HG03159 (cell line): ENCODE measurements at regions not wholly inside any gene's neighbourhood (a gene's known extent, or its start where the extent isn't known, plus 50 kb on each side); places are given as distances from the start of the nearest gene placed in this dataset.

ENCODE experiments used
- ATAC-seq: cut with Tn5 transposase; IDR thresholded peaks from one replicate; pipeline ENCODE4 v1.9.1; 2021; ENCODE audit warnings: mild to moderate bottlenecking, moderate library complexity; ENCODE audit not compliant: unreplicated experiment

DNA sequence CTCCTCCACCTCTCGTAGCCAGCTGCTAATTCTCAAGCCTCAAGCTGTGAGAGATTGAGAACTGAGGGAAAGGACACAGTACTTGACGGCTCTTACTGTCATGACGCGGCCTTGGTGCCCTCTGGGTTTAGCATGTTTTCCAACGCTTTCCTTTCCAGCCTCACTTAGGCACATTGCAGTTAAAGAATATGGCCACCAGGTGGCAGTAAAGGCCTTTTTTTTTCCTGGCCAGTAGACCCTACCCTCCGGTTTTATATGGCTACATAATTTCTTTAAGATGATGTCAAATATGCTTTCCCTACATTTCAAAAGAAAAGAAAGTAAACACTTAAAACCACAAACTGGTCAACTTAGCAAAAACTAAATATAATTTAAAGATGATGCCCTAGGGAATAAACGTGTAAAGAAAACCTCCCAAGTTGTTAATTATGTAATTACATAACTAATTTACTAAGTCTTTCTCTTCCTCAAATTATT, 56.8 kb upstream of the PRDX6 start:
- ATAC-seq: no peak

DNA sequence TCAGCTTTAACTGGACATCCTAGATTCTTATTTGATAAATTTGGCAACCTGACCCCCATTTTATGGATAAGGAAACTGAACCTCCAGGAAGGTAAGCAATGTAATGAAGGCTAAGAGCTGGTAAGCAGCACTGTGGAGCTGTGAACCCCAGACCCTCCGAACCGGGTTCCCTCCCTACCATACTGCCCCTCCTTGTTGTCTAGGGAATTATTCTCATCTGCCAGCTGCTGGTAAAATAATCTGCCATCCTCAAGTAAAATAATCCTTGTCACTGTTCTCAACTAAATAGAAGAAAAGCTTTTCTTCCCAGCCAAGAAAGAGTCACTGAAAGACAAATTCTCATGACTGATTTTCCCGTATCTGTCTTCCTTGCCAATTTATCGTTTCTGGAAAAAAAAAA, 55.8 kb upstream of the PRDX6 start:
- no peak for ATAC-seq

DNA sequence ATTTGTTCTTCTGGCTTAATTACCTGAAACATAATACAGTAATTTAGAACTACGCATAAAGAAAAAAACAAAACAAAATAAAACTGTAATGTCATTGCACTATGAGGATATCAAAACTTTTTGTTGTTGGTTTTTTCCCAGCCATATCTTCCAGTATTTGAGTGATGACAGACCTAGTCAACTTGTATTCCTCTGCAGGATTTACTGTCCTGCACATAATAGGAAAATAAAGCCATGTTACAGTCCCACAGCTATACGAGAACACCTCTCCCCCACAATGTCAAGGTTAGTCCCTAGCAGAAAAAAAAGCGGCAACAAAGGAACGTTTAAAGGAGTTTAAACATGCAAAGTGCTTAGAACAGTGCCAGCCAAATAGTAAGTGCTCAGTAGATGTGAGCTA, 55.3 kb upstream of the PRDX6 start:
- no peak for ATAC-seq

DNA sequence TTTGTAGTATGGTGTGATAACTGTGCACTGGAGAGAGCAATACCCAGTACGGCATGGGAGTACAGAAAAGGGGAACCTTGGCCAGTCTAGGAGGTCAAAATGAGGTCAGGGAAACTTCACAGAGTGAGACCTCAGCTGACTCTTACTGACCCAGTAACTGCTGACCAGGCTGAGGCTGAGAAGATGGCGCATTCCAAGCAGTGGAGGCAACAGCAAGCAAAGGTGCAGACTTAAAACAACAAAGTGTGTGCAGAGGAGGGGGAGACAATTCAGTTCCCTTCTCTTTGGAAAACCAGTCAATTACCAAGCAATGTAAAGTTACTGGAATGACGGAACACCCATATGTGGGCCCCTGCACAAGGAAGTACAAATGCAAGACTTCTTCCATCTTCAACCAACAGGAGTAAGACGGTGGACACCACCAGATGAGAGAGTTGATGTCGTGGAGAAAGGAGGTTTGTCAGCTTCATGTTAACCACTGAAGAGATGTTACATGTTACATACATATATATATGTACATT, 54.6 kb upstream of the PRDX6 start:
- ATAC-seq: no peak

DNA sequence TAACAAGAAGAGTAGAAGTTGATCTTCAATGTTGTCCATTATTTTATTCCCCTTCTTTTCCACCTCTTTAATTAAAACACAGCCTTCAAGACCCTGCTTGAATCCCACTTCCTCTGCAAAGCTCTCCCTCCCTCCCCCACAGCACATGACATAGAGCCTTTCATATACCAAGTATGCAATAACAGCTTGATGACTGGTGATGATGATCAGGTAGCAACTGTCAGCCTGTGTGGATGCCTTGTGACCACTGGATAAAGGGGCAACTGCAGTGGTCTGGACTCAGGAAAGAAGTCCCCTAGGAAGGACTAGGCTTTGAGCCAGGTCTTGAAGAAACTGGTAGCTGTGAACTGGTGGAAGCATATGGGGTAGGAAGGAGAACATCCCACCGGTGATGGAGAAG, 53.8 kb upstream of the PRDX6 start:
- ATAC-seq: no peak

DNA sequence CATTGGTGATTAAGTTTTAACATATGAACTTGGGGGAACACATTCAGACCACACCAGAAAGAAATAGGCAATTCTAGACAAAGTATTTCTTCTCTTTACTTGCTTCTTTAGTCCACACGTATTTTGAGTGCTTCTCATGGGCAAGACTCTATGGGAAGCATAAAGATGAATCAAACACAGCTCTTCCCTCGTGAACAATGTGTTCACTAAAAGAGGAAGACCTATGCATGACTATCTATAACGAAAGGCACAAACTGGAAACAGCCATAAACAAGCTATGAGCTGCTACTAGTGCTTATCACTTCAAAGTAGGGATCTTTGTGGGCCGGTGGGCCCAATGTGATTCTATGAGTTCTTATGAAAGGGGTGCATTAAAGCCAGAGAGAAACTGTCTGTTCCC, 53.0 kb upstream of the PRDX6 start:
- ATAC-seq: no peak

DNA sequence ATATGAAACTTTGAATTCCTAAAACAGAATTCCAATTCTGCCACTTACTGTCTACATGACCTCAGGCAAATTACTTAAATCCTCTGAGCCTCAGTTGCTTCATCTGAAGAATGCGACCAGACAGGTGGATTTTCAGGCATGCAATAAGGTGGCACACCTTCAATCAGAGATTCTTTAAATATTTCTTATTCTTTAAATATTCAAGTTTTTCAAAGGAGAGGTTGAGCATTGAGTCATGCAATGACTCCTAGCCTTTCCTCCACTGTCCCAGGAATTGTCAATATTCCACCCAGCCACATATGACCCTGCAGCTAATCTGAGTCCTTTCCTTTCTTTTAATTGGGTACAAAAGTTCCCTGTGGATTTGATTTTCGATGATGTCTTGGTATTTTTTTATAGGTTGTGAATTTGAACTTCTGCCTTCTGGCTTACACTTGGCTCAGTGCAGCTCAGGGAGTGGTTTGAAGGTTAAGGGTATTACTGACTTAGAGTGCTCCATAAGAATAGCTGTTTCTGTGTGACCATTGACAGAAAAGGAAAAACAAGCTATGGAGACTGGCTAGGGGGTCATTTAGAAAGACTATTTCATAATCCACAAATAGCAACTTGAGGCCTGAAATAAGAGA, 52.2 kb upstream of the PRDX6 start:
- ATAC-seq: no peak

DNA sequence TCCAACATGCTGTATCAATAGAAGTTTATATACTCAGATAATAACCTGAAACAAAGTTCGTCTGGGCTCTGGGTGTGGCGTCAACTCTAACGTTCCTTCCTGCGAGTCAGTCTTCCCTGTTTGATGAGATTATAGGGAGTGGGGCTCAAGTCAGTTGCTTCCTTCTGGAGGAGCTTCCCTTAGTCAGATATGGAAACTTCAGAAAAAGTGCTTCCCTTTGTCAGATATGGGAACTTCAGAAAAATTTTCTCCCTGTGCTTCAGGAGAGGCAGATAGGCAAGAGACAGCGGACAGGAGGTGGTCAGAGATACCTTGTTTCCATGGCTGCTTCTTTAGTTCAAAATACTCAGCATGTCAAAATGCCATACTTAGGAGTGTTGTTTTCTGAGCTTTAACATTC, 51.1 kb upstream of the PRDX6 start:
- ATAC-seq: no peak

DNA sequence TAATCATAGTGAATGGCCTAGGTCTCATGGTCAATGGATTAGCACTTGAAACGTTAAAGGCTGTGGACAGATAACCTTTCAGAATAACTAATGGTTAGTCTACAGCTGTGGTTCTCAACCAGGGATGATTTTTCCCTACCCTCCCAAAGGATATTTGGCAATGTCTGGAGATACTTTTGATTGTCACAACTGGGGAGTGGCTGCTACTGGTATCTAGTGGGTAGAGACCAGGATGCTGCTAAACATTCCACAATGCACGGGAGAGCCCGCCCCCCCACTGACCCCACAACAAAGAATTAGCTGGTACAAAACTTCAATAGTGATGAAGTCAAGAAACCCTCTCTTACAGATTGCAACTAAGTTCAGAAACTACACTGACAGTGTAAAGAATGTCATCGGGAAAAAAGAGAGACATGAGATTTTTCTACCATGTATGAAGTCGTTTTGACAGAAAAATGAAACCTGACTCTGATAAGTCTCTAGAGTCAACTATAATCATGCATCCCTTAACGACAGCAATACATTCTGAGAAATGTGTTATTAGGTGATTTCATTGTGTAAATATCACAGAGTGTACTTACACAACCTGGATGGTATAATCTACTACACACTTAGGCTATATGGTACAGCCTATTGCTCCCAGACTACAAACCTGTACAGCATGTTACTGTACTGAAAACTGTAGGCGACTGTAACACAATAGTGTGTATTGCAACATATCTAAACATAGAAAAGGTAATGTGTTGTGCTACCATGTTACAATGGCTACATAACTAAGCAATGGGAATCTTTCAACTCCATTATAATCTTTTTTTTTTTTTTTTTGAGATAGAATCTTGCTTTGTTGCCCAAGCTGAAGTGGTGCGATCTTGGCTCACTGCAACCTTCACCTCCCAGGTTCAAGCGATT, 49.7 kb upstream of the PRDX6 start:
- ATAC-seq: no peak
